HEK293 (cell line): ENCODE measurements at regions not wholly inside any gene's neighbourhood (a gene's known extent, or its start where the extent isn't known, plus 50 kb on each side); places are given as distances from the start of the nearest gene placed in this dataset.

Experiments used
- CTCF ChIA-PET: fragments of 350-600 bp; formaldehyde crosslinking; extraction: SDS; loops from one replicate; lab custom pipeline; 2021; ENCODE audit warnings: antibody characterized with exemption; lab: Yijun Ruan, JAX
- POLR2A ChIA-PET: fragments of 300-600 bp; formaldehyde crosslinking; extraction: SDS; loops from one replicate; lab custom pipeline; 2020; ENCODE audit warnings: antibody characterized with exemption, inconsistent platforms; lab: Yijun Ruan, JAX
- H3K27ac ChIP-seq: fragments of 200-500 bp; sonication (Bioruptor generic); 2 replicates; pipeline ENCODE4 v1.5.1; 2014; ENCODE audit warnings: low read depth, low read length, control low read depth, inconsistent platforms; ENCODE audit errors: extremely low read depth
- H3K36me3 ChIP-seq, 2 experiments: fragments of 200-500 bp in 1 of 2; sonication (Bioruptor generic) in 1 of 2; 1 replicate in 1 of 2; 2 replicates in 1 of 2; pipeline ENCODE4 v1.5.1; 2014 to 2017; ENCODE audit warnings: inconsistent platforms in 2 of 2, low read length in 2 of 2; ENCODE audit not compliant: control insufficient read depth in 2 of 2, insufficient read depth in 1 of 2
- H3K4me1 ChIP-seq: fragments of 200-500 bp; sonication (Bioruptor generic); 2 replicates; pipeline ENCODE4 v1.5.1; 2014; ENCODE audit warnings: mild to moderate bottlenecking, low read length, inconsistent platforms; ENCODE audit not compliant: control insufficient read depth, insufficient read depth
- H3K4me3 ChIP-seq: 2 replicates; pipeline ENCODE4 v1.5.1; 2011; ENCODE audit warnings: low read depth, mild to moderate bottlenecking, control low read depth, low read length, moderate library complexity
- H3K9me3 ChIP-seq: fragments of 200-500 bp; sonication (Bioruptor generic); 2 replicates; pipeline ENCODE4 v1.5.1; 2014; ENCODE audit warnings: low read depth, low read length, inconsistent platforms; ENCODE audit not compliant: control insufficient read depth, insufficient read depth
- GLI4 ChIP-seq: fragments of 450-650 bp; formaldehyde crosslinking; IDR thresholded peaks from 2 replicates; pipeline ENCODE4 v1.5.1; 2016; ENCODE audit warnings: missing biosample characterization, missing genetic modification characterization
- HOXA7 ChIP-seq: sonication (generic); formaldehyde crosslinking; IDR thresholded peaks from 2 replicates; pipeline ENCODE4 v1.8.1; 2022; ENCODE audit warnings: missing genetic modification reagents, borderline replicate concordance
- KLF10 ChIP-seq: fragments of 450-650 bp; IDR thresholded peaks from 2 replicates; pipeline ENCODE4 v1.5.1; 2018; ENCODE audit warnings: missing biosample characterization, mild to moderate bottlenecking, missing genetic modification characterization
- KLF9 ChIP-seq: fragments of 450-650 bp; formaldehyde crosslinking; IDR thresholded peaks from 2 replicates; pipeline ENCODE4 v1.5.1; 2016; ENCODE audit warnings: missing biosample characterization, missing genetic modification characterization, low read depth
- ZBTB48 ChIP-seq: fragments of 450-650 bp; formaldehyde crosslinking; IDR thresholded peaks from 2 replicates; pipeline ENCODE4 v1.5.1; 2016; ENCODE audit warnings: missing biosample characterization, missing genetic modification characterization
- ZNF140 ChIP-seq: fragments of 450-650 bp; formaldehyde crosslinking; IDR thresholded peaks from 2 replicates; pipeline ENCODE4 v1.5.1; 2016; ENCODE audit warnings: missing biosample characterization, missing genetic modification characterization
- ZNF202 ChIP-seq: fragments of 450-650 bp; formaldehyde crosslinking; IDR thresholded peaks from 2 replicates; pipeline ENCODE4 v1.5.1; 2016; ENCODE audit warnings: missing biosample characterization, missing genetic modification characterization, borderline replicate concordance
- ZNF292 ChIP-seq: fragments of 450-650 bp; formaldehyde crosslinking; IDR thresholded peaks from 2 replicates; pipeline ENCODE4 v1.5.1; 2016; ENCODE audit warnings: low read depth, missing biosample characterization, missing genetic modification characterization, borderline replicate concordance
- ZNF335 ChIP-seq: fragments of 450-650 bp; formaldehyde crosslinking; conservative IDR thresholded peaks from 2 replicates; pipeline ENCODE4 v1.5.1; 2016; ENCODE audit warnings: missing biosample characterization, missing genetic modification characterization
- ZNF366 ChIP-seq: fragments of 450-650 bp; formaldehyde crosslinking; conservative IDR thresholded peaks from 2 replicates; pipeline ENCODE4 v1.5.1; 2016; ENCODE audit warnings: missing biosample characterization, missing genetic modification characterization
- ZNF433 ChIP-seq: fragments of 450-650 bp; formaldehyde crosslinking; IDR thresholded peaks from 2 replicates; pipeline ENCODE4 v1.5.1; 2016; ENCODE audit warnings: missing biosample characterization, missing genetic modification characterization, low read depth
- ZNF548 ChIP-seq: fragments of 450-650 bp; formaldehyde crosslinking; IDR thresholded peaks from 2 replicates; pipeline ENCODE4 v1.5.1; 2016; ENCODE audit warnings: missing biosample characterization, missing genetic modification characterization
- TF ChIP-seq, protein P1 (sequence below): fragments of 450-650 bp; formaldehyde crosslinking; IDR thresholded peaks from 2 replicates; pipeline ENCODE4 v1.5.1; 2016; ENCODE audit warnings: missing biosample characterization, missing genetic modification characterization, low read depth
- TF ChIP-seq, protein P2 (sequence below): fragments of 450-650 bp; formaldehyde crosslinking; IDR thresholded peaks from 2 replicates; pipeline ENCODE4 v1.5.1; 2016; ENCODE audit warnings: missing biosample characterization, missing genetic modification characterization
- TF ChIP-seq, protein P3 (sequence below): fragments of 450-650 bp; formaldehyde crosslinking; IDR thresholded peaks from 2 replicates; pipeline ENCODE4 v1.5.1; 2016; ENCODE audit warnings: missing biosample characterization, missing genetic modification characterization, low read depth
- TF ChIP-seq, protein P4 (sequence below): fragments of 450-650 bp; formaldehyde crosslinking; optimal IDR thresholded peaks from 2 replicates; pipeline ENCODE3; 2016; ENCODE audit warnings: missing biosample characterization, mild to moderate bottlenecking, missing genetic modification characterization
- TF ChIP-seq, protein P5 (sequence below): fragments of 450-650 bp; formaldehyde crosslinking; IDR thresholded peaks from 2 replicates; pipeline ENCODE4 v1.5.1; 2016; ENCODE audit warnings: missing biosample characterization, missing genetic modification characterization
- TF ChIP-seq, protein P6 (sequence below): fragments of 450-650 bp; formaldehyde crosslinking; IDR thresholded peaks from 2 replicates; pipeline ENCODE4 v1.5.1; 2016; ENCODE audit warnings: missing biosample characterization, missing genetic modification characterization, borderline replicate concordance
- TF ChIP-seq, protein P7 (sequence below): fragments of 450-650 bp; formaldehyde crosslinking; IDR thresholded peaks from 2 replicates; pipeline ENCODE4 v1.5.1; 2016; ENCODE audit warnings: missing biosample characterization, missing genetic modification characterization

DNA sequence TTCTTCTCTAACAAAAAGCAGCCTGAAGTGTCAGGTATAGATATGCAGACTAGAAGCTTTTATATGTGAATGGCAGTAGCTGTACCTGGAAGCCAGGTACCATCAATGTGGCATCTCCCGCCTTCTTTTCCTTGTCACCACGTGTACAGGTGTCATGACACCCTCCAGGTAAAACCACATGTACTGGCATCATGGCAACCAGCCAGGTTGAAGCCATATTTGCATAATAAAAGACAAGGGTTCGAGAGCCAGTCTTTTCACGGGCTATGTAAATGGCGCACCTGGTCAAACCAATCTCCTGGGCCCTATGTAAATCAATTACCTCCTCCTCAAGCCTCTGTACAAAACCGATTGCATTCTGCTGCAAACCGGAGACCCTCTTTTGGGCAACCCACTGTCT lies 541.3 kb downstream of the CDH11 start:
- CTCF ChIA-PET = no interaction called here

DNA sequence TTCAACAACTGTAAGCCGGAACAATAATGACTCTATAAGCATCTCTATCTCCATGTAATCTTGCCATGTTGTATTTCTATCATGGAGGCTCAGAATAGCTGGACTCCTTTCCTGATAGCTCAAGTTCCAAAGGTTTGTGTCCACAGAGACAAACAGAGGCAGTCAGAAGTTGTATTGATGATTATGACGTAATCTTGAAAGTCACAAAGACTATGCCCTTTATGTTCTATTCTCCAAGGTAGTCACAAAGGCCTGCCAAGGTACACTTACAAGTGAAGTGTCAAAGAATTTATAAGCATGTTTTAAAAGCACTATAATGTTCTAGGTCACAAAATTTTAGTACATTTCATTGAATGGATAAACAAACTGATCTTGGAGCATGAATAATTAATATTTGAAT lies 542.2 kb downstream of the CDH11 start:
- H3K36me3 ChIP-seq = no peaks in the 10 kb centered on the region
- ChIA-PET CTCF (no interaction called here), POLR2A (no interaction called here)
- no peak for TF ChIP-seq ZNF366 (tag by site-specific recombination)
- TF ChIP-seq HOXA7 (CRISPR knock-in tag) = no peak
- TF ChIP-seq ZNF202 (tag by site-specific recombination) = no peak
- no peak for TF ChIP-seq ZNF548 (tag by site-specific recombination)
- TF ChIP-seq ZNF433 (tag by site-specific recombination) = no peak
- TF ChIP-seq, protein P1, sequence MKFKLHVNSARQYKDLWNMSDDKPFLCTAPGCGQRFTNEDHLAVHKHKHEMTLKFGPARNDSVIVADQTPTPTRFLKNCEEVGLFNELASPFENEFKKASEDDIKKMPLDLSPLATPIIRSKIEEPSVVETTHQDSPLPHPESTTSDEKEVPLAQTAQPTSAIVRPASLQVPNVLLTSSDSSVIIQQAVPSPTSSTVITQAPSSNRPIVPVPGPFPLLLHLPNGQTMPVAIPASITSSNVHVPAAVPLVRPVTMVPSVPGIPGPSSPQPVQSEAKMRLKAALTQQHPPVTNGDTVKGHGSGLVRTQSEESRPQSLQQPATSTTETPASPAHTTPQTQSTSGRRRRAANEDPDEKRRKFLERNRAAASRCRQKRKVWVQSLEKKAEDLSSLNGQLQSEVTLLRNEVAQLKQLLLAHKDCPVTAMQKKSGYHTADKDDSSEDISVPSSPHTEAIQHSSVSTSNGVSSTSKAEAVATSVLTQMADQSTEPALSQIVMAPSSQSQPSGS (tag by site-specific recombination) = no peak
- TF ChIP-seq, protein P2, sequence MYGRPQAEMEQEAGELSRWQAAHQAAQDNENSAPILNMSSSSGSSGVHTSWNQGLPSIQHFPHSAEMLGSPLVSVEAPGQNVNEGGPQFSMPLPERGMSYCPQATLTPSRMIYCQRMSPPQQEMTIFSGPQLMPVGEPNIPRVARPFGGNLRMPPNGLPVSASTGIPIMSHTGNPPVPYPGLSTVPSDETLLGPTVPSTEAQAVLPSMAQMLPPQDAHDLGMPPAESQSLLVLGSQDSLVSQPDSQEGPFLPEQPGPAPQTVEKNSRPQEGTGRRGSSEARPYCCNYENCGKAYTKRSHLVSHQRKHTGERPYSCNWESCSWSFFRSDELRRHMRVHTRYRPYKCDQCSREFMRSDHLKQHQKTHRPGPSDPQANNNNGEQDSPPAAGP (tag by site-specific recombination) = no peak
- no peak for TF ChIP-seq GLI4 (tag by site-specific recombination)
- TF ChIP-seq, protein P3, sequence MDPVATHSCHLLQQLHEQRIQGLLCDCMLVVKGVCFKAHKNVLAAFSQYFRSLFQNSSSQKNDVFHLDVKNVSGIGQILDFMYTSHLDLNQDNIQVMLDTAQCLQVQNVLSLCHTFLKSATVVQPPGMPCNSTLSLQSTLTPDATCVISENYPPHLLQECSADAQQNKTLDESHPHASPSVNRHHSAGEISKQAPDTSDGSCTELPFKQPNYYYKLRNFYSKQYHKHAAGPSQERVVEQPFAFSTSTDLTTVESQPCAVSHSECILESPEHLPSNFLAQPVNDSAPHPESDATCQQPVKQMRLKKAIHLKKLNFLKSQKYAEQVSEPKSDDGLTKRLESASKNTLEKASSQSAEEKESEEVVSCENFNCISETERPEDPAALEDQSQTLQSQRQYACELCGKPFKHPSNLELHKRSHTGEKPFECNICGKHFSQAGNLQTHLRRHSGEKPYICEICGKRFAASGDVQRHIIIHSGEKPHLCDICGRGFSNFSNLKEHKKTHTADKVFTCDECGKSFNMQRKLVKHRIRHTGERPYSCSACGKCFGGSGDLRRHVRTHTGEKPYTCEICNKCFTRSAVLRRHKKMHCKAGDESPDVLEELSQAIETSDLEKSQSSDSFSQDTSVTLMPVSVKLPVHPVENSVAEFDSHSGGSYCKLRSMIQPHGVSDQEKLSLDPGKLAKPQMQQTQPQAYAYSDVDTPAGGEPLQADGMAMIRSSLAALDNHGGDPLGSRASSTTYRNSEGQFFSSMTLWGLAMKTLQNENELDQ = no peak
- TF ChIP-seq, protein P4, sequence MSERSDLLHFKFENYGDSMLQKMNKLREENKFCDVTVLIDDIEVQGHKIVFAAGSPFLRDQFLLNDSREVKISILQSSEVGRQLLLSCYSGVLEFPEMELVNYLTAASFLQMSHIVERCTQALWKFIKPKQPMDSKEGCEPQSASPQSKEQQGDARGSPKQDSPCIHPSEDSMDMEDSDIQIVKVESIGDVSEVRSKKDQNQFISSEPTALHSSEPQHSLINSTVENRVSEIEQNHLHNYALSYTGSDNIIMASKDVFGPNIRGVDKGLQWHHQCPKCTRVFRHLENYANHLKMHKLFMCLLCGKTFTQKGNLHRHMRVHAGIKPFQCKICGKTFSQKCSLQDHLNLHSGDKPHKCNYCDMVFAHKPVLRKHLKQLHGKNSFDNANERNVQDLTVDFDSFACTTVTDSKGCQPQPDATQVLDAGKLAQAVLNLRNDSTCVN = no peak
- TF ChIP-seq, protein P5, sequence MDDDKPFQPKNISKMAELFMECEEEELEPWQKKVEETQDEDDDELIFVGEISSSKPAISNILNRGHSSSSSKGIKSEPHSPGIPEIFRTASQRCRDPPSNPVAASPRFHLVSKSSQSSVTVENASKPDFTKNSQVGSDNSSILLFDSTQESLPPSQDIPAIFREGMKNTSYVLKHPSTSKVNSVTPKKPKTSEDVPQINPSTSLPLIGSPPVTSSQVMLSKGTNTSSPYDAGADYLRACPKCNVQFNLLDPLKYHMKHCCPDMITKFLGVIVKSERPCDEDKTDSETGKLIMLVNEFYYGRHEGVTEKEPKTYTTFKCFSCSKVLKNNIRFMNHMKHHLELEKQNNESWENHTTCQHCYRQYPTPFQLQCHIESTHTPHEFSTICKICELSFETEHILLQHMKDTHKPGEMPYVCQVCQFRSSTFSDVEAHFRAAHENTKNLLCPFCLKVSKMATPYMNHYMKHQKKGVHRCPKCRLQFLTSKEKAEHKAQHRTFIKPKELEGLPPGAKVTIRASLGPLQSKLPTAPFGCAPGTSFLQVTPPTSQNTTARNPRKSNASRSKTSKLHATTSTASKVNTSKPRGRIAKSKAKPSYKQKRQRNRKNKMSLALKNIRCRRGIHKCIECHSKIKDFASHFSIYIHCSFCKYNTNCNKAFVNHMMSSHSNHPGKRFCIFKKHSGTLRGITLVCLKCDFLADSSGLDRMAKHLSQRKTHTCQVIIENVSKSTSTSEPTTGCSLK (tag by site-specific recombination) = no peak
- TF ChIP-seq ZNF335 (tag by site-specific recombination) = no peak

More for the DNA sequence above, 541.3 kb downstream of the CDH11 start:
- H3K9me3 ChIP-seq = no peaks in the 10 kb centered on the region
- H3K4me3 ChIP-seq = no peak overlapping the region
- TF ChIP-seq KLF9 (tag by site-specific recombination) (no peak), ZBTB48 (no peak), ZNF140 (tag by site-specific recombination) (no peak), KLF10 (tag by site-specific recombination) (no peak), ZNF292 (tag by site-specific recombination) (no peak)
- TF ChIP-seq, protein P6, sequence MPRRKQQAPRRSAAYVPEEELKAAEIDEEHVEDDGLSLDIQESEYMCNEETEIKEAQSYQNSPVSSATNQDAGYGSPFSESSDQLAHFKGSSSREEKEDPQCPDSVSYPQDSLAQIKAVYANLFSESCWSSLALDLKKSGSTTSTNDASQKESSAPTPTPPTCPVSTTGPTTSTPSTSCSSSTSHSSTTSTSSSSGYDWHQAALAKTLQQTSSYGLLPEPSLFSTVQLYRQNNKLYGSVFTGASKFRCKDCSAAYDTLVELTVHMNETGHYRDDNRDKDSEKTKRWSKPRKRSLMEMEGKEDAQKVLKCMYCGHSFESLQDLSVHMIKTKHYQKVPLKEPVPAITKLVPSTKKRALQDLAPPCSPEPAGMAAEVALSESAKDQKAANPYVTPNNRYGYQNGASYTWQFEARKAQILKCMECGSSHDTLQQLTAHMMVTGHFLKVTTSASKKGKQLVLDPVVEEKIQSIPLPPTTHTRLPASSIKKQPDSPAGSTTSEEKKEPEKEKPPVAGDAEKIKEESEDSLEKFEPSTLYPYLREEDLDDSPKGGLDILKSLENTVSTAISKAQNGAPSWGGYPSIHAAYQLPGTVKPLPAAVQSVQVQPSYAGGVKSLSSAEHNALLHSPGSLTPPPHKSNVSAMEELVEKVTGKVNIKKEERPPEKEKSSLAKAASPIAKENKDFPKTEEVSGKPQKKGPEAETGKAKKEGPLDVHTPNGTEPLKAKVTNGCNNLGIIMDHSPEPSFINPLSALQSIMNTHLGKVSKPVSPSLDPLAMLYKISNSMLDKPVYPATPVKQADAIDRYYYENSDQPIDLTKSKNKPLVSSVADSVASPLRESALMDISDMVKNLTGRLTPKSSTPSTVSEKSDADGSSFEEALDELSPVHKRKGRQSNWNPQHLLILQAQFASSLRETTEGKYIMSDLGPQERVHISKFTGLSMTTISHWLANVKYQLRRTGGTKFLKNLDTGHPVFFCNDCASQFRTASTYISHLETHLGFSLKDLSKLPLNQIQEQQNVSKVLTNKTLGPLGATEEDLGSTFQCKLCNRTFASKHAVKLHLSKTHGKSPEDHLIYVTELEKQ (tag by site-specific recombination) = no peak
- TF ChIP-seq, protein P7, sequence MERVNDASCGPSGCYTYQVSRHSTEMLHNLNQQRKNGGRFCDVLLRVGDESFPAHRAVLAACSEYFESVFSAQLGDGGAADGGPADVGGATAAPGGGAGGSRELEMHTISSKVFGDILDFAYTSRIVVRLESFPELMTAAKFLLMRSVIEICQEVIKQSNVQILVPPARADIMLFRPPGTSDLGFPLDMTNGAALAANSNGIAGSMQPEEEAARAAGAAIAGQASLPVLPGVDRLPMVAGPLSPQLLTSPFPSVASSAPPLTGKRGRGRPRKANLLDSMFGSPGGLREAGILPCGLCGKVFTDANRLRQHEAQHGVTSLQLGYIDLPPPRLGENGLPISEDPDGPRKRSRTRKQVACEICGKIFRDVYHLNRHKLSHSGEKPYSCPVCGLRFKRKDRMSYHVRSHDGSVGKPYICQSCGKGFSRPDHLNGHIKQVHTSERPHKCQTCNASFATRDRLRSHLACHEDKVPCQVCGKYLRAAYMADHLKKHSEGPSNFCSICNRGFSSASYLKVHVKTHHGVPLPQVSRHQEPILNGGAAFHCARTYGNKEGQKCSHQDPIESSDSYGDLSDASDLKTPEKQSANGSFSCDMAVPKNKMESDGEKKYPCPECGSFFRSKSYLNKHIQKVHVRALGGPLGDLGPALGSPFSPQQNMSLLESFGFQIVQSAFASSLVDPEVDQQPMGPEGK (tag by site-specific recombination) = no peak
- POLR2A ChIA-PET = no interaction called here
- no peaks in the 10 kb centered on the region for H3K36me3 ChIP-seq
- H3K27ac ChIP-seq = no peak overlapping the region
- no peaks in the 10 kb centered on the region for H3K4me1 ChIP-seq

More for the DNA sequence above, 542.2 kb downstream of the CDH11 start:
- no peak overlapping the region for H3K4me3 ChIP-seq
- no peak overlapping the region for H3K27ac ChIP-seq
- H3K4me1 ChIP-seq = no peaks in the 10 kb centered on the region
- no peaks in the 10 kb centered on the region for H3K9me3 ChIP-seq
